Endothelial cell of umbilical vein (primary cell): ENCODE measurements at regions not wholly inside any gene's neighbourhood (a gene's known extent, or its start where the extent isn't known, plus 50 kb on each side); places are given as distances from the start of the nearest gene placed in this dataset.

Experiments
- BruUV-seq: library from RNA; stranded (reverse); fragments of 400-500 nt; replicated peaks from 2 replicates; lab custom pipeline; 2021; lab: Mats Ljungman, UMichigan
- CTCF ChIA-PET: fragments of 300-600, 350-600 bp; sonication (Branson Sonifier 250); formaldehyde crosslinking; loops from one replicate; lab custom pipeline; 2021; ENCODE audit warnings: antibody characterized with exemption, inconsistent platforms; lab: Charles Lee
- POLR2A ChIA-PET: fragments of 300-600, 350-600 bp; sonication (Branson Sonifier 250); formaldehyde crosslinking; loops from one replicate; lab custom pipeline; 2021; ENCODE audit warnings: antibody characterized with exemption, inconsistent platforms; lab: Charles Lee
- DNase-seq: peaks from one replicate; pipeline ENCODE4 v3.0.0-alpha.2; 2011; ENCODE audit warnings: low read depth, low spot score
- FAIRE-seq: peaks from 2 replicates; lab custom pipeline; 2011; peaks lifted over from hg19 to GRCh38; lab: Jason Lieb, UNC
- H2AFZ ChIP-seq: 2 replicates; pipeline ENCODE4 v1.6.0; 2012; ENCODE audit warnings: low read depth, low read length, control low read depth, inconsistent platforms
- H3K27ac ChIP-seq: 2 replicates; pipeline ENCODE4 v1.5.1; 2011; ENCODE audit warnings: low read depth, mild to moderate bottlenecking, control low read depth, low read length, moderate library complexity; ENCODE audit not compliant: insufficient read depth
- H3K27me3 ChIP-seq, 2 experiments: 2 replicates each; pipeline versions ENCODE4 v1.6.0 to v1.6.1; 2011; ENCODE audit warnings: low read length in 2 of 2, mixed read lengths in 1 of 2; ENCODE audit not compliant: control insufficient read depth in 2 of 2, insufficient read depth in 2 of 2
- H3K36me3 ChIP-seq, 2 experiments: 2 replicates in 1 of 2; 3 replicates in 1 of 2; pipeline ENCODE4 v1.5.1; 2011; ENCODE audit warnings: low read length in 2 of 2, mild to moderate bottlenecking in 1 of 2, moderate library complexity in 1 of 2; ENCODE audit not compliant: control insufficient read depth in 2 of 2, insufficient read depth in 2 of 2; ENCODE audit errors: extremely low read depth in 1 of 2
- H3K4me1 ChIP-seq: 3 replicates; pipeline ENCODE4 v1.5.1; 2011; ENCODE audit warnings: mild to moderate bottlenecking, low read length; ENCODE audit not compliant: control insufficient read depth, insufficient read depth; ENCODE audit errors: extremely low read depth
- H3K4me2 ChIP-seq: 2 replicates; pipeline ENCODE4 v1.6.1; 2011; ENCODE audit warnings: low read length, control low read depth, mixed read lengths; ENCODE audit not compliant: insufficient read depth
- H3K4me3 ChIP-seq, 3 experiments: fragments of 200-600 bp in 1 of 3; sonication (generic), shearing (Covaris generic) in 1 of 3; replicated peaks in 1 of 3; 2 replicates each; pipeline ENCODE4 v1.5.1; 2011 to 2016; ENCODE audit warnings: control low read depth in 3 of 3, low read length in 3 of 3, mild to moderate bottlenecking in 2 of 3, inconsistent platforms in 1 of 3, low read depth in 1 of 3, moderate library complexity in 1 of 3; ENCODE audit not compliant: insufficient read depth in 1 of 3
- H3K79me2 ChIP-seq: 2 replicates; pipeline ENCODE4 v1.6.0; 2012; ENCODE audit warnings: low read length, inconsistent platforms; ENCODE audit not compliant: control insufficient read depth, insufficient read depth
- H3K9ac ChIP-seq: replicated peaks from 2 replicates; pipeline ENCODE3; 2011; ENCODE audit warnings: low read length, control low read depth; ENCODE audit not compliant: insufficient read depth; ENCODE audit errors: extremely low read depth
- H3K9me1 ChIP-seq: replicated peaks from 3 replicates; pipeline ENCODE4 v1.6.0; 2011; ENCODE audit warnings: mild to moderate bottlenecking, low read length; ENCODE audit not compliant: control insufficient read depth, insufficient read depth; ENCODE audit errors: extremely low read depth
- H3K9me3 ChIP-seq: replicated peaks from 2 replicates; pipeline ENCODE4 v1.5.1; 2012; ENCODE audit warnings: low read length, inconsistent platforms; ENCODE audit not compliant: control insufficient read depth, insufficient read depth
- H4K20me1 ChIP-seq: replicated peaks from 2 replicates; pipeline ENCODE3; 2011; ENCODE audit warnings: mild to moderate bottlenecking, low read length; ENCODE audit not compliant: control insufficient read depth, insufficient read depth; ENCODE audit errors: extremely low read depth
- CTCF ChIP-seq, 2 donors: IDR thresholded peaks; 1 replicate in 1 of 2; 2 replicates in 1 of 2; pipeline ENCODE4 v1.5.1; 2011; ENCODE audit warnings: low read length in 2 of 2, mild to moderate bottlenecking in 2 of 2, moderate library complexity in 2 of 2, control low read depth in 1 of 2, inconsistent platforms in 1 of 2, low read depth in 1 of 2; ENCODE audit not compliant: insufficient read depth in 1 of 2; ENCODE audit errors: extremely low read depth in 1 of 2
- EZH2 ChIP-seq: IDR thresholded peaks from 2 replicates; pipeline ENCODE4 v1.6.1; 2012; ENCODE audit warnings: borderline replicate concordance, low read depth, mild to moderate bottlenecking, moderate library complexity, low read length, inconsistent platforms; ENCODE audit not compliant: severe bottlenecking
- FOS ChIP-seq: IDR thresholded peaks from 2 replicates; pipeline ENCODE4 v1.6.1; 2011; ENCODE audit warnings: mild to moderate bottlenecking, low read length, moderate library complexity, borderline replicate concordance; ENCODE audit not compliant: insufficient read depth
- GATA2 ChIP-seq: IDR thresholded peaks from 2 replicates; pipeline ENCODE4 v1.7.0; 2011; ENCODE audit warnings: low read depth, mild to moderate bottlenecking, moderate library complexity, mixed read lengths, low read length; ENCODE audit not compliant: insufficient read length, insufficient read depth
- JUN ChIP-seq: IDR thresholded peaks from 2 replicates; pipeline ENCODE4 v1.6.1; 2011; ENCODE audit warnings: borderline replicate concordance, low read depth; ENCODE audit not compliant: insufficient read length, insufficient read depth
- MYC ChIP-seq: IDR thresholded peaks from one replicate; pipeline ENCODE4 v1.6.1; 2011; ENCODE audit warnings: mild to moderate bottlenecking, low read depth, low read length
- POLR2A ChIP-seq: IDR thresholded peaks from 2 replicates; pipeline ENCODE4 v1.6.1; 2012; ENCODE audit warnings: low read depth, mild to moderate bottlenecking, control low read depth, low read length
- POLR2AphosphoS5 ChIP-seq: IDR thresholded peaks from 2 replicates; pipeline ENCODE4 v1.6.1; 2012; ENCODE audit warnings: low read depth, mild to moderate bottlenecking, control low read depth, low read length, moderate library complexity; ENCODE audit not compliant: insufficient read depth
- dilution Hi-C: fragments of 300-500 bp; cut with MboI; formaldehyde crosslinking; loops from one replicate; pipeline ENCODE4 v1.15.0; 2019; ENCODE audit warnings: low sequenced_read_pairs; ENCODE audit not compliant: extremely low pct_ligation_motif_present
- intact Hi-C: fragments of 100-400 bp; cut with micrococcal nuclease; formaldehyde crosslinking; loops from one replicate; pipeline ENCODE4 v1.10.0; 2022
- TF ChIP-seq, protein P1 (sequence below): IDR thresholded peaks from 2 replicates; pipeline ENCODE4 v1.6.1; 2011; ENCODE audit not compliant: insufficient read depth, insufficient read length

DNA sequence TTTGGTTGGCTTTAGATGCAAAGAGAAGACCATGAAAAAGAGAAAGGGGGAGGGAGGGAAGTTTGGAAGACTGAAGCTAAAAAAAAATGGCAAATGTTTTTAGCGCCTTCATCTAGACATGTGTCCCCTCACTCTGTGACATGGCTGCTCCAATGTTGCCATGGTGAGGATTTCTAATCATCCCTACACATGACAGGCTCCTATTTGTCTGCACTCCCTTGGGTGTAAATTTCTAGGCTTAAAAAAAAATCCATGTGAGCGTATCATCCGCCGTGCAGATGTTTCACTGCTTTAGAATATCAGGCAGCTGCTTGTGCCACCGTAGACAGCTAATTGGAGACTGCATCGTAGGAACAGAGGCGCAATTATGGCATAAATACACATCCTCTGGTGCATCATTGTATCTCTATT, 761.1 kb upstream of the MMS22L start:
- DNase-seq (no peak), FAIRE-seq (no peak)
- intact Hi-C loops = no loop called here
- Histone ChIP-seq H3K4me2 (no peak overlapping the region), H3K27me3 (no peaks in the 10 kb centered on the region), H3K4me1 (no peaks in the 10 kb centered on the region), H2AFZ (no peak overlapping the region), H3K9ac (no peak overlapping the region), H3K9me1 (no peaks in the 10 kb centered on the region), H3K27ac (no peak overlapping the region), H3K9me3 (no peaks in the 10 kb centered on the region), H3K79me2 (no peaks in the 10 kb centered on the region), H3K4me3 (no peak overlapping the region), H3K36me3 (no peaks in the 10 kb centered on the region), H4K20me1 (no peaks in the 10 kb centered on the region)
- POLR2A ChIA-PET = no interaction called here
- CTCF ChIA-PET = no interaction called here
- no TSS peak for BruUV-seq
- TF ChIP-seq, protein P1, sequence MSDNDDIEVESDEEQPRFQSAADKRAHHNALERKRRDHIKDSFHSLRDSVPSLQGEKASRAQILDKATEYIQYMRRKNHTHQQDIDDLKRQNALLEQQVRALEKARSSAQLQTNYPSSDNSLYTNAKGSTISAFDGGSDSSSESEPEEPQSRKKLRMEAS = no peak
- TF ChIP-seq CTCF (IDR thresholded peaks at IDR 0.05; ENCODE audit: extremely low read depth in 1 of 2, insufficient read depth in 1 of 2, low read depth in 1 of 2, low read length in 2 of 2) = no peak
- TF ChIP-seq FOS = no peak
- TF ChIP-seq POLR2AphosphoS5 = no peak
- no peak for TF ChIP-seq POLR2A
- TF ChIP-seq GATA2 = no peak
- TF ChIP-seq EZH2 = no peak
- TF ChIP-seq MYC = no peak
- TF ChIP-seq JUN = no peak
- dilution Hi-C loops = no loop called here
